NCI-H524 (cell line): ENCODE measurements at regions not wholly inside any gene's neighbourhood (a gene's known extent, or its start where the extent isn't known, plus 50 kb on each side); places are given as distances from the start of the nearest gene placed in this dataset.

Experiments
- DNase-seq, 2 experiments: peaks; one replicate each; lab custom pipeline; 2025; lab: John Stamatoyannopoulos, UW

DNA sequence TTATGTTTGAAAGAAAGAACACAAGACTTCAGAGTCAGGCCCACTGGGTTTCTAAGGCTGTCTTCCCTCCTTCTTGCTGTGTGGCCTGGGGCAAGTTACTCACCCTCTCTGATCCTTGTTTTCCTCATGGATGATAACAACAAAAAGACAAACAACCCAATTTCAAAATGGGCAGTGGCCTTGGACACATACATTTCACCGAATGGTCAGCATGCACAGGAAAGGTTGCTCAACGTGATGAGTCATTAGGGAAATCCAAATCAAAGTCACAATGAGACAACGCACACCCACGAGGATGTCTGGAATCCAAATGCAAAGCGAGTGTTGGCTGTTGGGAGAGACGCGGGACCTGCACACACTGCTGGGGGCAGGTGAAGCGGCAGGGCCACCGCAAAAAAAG, 50.8 kb upstream of the PPP2R2C start:
- DNase-seq, result no peak

DNA sequence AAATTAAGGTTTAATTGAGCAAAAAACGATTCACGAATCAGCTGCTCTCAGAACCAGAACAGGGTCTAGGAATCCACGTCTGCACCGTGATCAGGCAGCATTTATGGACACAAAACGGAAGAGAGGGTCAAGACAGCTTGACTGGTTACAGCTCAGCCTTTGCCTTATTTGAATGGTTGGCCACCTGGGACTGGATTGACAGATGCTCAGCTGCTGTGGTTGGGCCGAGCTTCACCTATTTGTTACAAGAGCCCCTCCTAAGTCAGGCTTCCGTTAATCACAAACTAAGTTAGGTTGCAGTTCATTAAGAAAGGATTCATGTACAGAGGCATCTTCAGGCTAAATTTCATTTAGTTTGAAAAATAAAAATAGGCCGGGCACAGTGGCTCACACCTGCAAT, 50.6 kb upstream of the MAN2B2 start:
- DNase-seq, result peak in 1 of 2 experiments; percentile 71
